GM21723 (cell line): ENCODE measurements at regions not wholly inside any gene's neighbourhood (a gene's known extent, or its start where the extent isn't known, plus 50 kb on each side); places are given as distances from the start of the nearest gene placed in this dataset.
"Not testable (repeated sequence)": the region's sequence is repeated elsewhere in the genome, so short reads cannot be mapped to it uniquely, and the experiment has no call there.

Experiments
- ATAC-seq: cut with Tn5 transposase; IDR thresholded peaks from one replicate; pipeline ENCODE4 v1.9.1; 2021; ENCODE audit warnings: mild to moderate bottlenecking, moderate library complexity; ENCODE audit not compliant: unreplicated experiment

DNA sequence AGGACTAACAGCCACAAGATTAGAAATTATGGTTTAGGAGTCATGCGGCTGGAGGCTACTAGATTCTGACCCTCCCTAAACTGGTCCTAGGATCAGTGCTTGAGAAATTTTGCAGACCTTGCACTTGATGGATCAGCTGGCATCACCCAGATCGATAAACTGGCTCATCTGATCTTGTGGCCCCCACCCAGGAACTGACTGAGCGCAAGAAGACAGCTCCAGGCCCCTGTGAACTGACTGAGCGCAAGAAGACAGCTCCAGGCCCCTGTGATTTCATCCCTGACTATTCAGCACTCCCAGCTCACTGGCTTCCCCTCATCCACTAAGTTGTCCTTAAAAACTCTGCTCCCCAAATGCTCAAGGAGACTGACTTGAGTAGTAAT, 67.8 kb downstream of the MRPL36 start:
- not testable (repeated sequence) for ATAC-seq

DNA sequence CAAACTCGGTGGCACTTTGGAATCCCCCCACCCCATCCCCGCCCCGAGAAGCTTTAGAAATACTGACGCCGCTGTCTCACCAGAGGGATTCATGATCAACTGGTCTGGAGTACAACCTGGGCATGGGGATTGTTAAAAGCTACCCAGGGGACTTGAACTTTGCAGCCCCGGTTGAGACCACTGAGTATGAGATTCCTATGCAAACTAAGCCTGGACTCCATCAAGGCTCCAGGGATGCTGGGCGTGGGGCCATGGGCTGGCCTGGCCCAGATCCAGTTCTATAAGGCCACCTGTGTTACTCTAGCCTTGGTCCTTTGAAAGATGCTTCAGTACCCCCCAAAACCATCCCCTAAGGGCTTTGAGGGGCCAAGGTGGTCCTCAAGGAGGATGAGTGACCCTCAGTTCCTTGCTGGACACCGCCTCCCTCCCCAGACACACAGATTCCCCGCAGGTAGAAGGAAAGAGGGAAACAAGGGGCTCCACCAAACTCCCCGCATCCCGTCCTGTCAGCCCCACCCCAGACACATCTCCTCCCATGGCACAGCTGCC, 68.5 kb downstream of the MRPL36 start:
- no peak for ATAC-seq

DNA sequence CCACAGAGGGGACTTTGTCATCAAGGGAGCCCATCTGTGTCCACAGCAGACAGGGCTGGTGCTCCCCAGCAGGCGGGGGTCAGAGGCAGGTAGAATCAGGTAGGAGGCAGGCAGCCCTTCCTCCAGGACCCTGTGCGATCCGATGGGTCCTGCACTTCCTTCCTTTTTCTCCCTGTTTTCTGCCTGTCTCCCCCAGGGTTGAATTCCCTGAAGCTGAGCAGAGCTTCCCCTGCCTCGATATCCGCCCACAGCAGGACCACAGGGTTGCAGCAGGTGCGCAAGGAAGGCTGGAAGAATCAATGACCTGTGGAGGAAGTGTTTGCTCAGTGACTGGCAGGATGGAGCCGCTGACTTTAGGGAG, 69.2 kb downstream of the MRPL36 start:
- ATAC-seq, result no peak

DNA sequence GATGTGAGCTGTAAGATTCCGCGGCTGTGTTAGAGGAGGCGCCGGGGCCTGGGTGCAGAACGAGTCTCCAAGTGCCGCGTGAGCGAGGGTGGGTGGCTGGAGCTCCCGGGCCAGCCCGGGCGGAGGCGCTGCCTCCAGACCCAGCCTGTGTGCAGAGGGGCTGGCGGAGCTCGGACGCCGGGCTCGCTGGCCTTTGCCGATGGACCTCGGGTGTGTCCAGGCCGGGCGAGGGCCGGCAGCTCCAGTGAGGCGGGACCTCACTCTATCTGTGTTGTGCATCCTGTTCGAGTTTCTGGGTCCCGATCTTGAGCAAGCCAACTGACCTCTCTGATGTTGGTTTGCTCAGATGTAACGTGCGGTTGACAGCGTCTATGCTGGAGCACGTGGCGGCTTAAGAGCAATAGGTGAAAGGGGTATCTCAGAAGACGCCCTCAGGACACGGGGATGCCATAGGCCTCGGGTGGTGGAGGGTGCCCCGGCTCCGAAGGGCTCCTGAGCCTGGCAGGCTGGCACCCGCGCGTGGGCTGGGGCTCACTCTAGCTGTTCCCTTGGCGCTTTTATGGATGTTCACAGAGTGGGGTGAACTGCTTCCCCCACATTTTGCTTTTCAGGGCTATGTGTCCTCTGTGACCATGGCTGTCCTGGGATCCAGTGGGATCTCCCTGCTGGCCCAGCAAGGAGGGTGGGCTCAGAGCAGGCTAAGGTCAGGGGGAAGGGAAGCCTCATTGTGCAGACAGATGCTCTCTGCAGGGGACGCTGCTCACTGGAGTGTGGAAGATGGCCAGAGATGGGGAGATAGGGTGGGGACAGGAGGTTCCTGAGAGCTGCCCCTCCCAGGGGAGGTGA, 69.8 kb downstream of the MRPL36 start:
- ATAC-seq, result no peak

DNA sequence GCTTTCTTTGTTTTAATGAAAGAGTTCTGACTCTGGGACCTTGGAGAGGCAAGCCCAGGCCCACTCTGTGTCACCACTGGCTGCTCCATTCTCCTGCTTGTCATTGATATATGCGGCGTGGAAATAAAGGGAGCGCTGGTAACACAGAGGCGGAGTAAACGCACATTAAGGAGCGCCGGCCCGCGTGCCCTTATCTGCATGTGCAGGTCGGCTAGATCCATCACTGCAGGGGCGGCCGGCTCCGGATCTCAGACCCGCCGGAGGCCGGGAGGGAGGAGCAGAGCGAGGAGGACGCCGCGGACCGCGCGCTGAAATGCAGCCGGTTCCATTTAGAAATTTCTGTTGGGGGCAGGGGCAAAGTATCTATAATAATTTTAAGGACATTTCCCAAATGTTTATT, 70.8 kb downstream of the MRPL36 start:
- ATAC-seq, result no peak

DNA sequence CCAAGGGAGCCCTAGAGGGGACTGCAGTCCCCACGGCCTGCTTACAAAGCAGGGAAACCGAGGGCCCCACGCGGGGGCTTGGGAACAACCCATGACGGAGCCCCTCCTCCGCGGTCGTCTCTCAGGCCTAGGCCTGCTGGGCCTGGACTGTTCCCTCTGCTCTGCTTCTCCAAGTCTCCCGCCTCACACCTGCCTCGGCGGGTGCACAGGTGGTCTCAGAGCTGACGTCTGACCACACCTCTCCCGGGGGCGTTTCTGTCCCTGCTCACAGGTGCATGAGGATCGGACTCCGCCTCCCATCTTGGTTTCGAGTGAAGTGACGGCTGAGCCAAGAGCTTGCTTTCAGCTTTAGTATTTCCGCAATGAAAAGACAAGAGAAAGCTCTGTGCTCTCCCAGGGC, 72.1 kb downstream of the MRPL36 start:
- ATAC-seq, result no peak

DNA sequence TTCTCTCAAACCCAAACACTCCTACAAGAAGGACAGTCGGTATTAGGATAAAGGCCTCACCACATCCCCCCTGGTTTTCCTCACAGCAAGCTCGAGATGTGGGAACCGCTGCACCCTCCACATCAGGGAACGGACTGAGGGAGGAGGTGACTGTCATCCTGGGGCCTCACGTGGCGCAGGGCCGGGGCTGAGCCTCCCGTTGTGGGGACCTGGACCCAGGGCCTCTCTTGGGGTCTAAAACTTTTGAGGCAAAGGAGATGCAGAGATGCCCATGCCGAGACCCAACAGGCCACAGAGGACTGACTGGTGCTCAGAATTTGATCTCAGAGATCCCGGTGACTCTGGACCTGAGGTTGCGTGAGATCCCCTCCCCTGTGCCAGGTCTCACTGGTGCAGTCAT, 72.7 kb downstream of the MRPL36 start:
- ATAC-seq, result no peak

DNA sequence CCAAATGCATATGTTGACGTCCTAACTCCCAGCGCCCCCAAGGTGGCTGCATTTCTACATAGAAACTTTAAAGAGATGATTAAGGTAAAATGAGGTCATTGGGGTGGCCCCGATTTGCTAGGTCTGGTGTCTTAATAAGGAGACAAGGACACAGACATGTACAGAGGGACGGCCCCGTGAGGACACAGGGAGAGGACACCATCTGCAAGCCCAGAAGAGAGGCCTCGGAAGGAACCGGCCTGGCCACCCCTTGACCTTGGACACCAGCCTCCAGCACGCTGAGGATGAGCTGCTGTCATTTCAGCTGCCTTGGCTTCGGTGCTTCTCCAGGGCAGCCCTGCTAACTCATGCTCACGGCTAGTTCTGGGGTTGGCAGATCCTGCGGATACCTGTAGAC, 73.2 kb downstream of the MRPL36 start:
- ATAC-seq, result no peak

DNA sequence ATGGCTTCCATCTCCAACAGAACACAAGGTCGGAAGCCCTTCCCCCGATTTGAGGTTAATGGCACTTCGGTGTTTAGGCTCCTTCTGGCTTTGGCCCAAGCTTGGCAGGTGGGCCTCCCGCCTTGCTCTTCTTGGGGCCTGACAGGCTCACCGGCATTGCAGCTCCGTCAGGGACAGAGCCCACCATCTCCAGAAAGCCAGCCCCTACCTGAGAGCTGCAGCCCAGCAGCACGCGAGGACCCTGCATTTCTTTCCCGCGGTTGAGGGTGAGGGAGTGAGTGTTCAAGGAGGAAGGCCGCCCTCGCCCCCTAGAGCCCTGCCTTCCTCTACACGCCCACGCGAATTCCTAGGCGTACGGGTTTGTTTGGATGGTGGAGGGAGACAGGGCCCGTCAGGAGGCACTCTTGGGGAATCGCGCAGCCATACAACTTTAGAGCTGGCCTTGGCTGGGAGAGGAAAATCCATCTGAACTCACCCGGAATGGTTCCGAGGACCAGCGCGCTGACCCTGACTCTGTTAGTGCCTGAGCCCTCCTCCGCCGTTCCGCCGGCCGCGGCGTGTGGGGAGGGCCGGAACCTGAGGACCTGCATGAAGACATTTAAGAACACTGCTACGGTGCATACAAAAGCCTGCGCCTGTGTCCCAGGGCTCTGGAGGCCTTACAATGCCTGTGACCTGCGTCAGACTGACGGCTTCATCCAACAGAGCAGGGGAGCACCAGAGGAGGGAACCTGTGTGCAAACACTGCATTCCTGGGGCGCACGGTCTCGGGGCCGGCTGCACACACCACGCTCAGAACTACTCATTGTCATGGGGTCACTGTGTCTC, 73.8 kb downstream of the MRPL36 start:
- ATAC-seq, result no peak

DNA sequence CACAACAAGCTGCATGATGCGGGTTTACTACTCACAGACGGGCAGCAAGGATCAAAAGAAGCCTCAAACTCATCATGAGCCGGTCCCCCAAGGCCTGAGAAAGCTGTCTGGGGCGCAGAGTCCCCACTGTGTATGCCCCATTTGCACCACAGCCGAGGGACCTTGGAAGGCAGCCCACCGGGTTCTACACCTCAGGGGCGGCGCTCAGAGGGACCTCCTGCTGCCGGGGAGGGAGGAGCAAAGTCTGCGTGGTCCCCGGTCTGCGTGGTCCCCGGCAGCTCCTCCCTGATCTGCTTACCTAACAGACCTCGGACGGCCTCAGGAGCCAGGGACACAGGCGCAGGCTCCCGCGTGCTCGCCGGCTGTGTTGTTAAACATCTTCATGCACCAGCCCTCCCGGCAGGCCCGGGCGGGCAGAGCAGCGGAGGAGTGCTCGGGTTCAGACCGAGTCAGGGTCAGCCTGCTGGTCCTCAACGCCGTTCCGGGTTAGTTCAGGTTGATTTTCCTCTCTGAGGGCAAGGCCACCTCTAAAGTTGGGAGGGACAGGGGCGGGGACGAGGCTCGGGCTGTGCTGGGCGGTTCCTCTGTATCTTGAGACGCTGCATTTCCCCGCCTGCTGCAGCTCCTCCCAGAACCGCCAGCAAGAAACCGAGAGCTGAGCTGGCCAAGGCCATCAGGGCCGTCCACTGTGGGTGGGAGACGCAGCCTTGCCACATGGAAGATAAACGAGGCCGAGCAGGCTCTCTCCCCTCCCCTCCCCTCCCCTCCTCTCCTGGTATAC, 74.6 kb downstream of the MRPL36 start:
- ATAC-seq, result no peak

DNA sequence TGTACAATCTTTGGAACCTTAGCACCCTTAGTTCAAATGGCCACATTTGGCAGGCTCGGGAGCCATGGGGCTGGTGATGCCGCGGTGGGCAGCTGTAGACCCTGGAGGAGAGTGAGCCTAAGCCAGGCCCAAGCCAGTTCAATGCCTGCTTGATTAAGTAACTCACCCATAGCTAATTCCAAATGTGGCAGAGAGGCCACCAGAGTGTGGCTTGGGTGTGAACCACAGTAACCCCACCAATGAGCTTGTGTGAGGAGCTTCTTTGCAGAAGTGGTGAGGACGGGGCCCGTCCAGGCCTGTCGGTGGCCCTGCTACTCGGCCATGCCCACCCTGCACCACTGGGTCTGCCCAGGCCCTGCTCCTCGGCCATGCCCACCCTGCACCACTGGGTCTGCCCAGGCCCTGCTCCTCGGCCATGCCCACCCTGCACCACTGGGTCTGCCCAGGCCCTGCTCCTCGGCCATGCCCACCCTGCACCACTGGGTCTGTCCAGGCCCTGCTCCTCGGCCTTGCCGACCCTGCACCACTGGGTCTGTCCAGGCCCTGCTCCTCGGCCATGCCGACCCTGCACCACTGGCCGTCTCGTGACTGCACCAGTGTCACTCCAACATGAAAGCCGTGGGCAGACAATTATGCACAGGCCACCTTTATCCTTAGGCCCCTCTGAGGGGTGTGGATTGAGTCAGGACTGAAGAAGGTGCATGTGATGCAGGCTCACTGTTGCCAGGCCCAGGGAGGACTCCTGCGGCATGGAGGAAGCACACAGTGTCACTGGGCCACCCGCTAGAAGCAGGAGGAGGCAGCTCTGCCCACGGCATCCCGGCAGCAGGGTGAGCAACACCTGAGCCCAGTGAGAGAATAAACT, 75.4 kb downstream of the MRPL36 start:
- no peak for ATAC-seq

DNA sequence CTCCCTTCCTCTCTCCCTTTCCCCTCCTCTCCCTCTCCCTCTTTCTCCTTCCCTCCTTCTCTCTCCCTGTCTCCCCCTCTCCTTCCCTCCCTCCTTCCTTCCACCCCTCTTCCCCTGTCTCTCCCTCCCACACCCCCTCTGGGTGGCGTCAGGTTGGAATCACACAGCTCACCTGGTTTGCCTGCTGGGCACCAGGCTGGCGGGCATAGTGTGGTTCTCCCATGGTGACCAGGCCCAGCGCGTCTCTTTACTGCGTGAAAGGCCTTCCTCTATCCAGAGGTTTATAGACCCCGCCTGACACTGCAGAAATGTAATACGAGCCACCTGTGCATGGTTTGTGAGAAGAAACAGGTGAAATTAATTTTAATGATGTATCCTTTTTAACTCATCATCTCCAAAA, 76.2 kb downstream of the MRPL36 start:
- ATAC-seq, result no peak

DNA sequence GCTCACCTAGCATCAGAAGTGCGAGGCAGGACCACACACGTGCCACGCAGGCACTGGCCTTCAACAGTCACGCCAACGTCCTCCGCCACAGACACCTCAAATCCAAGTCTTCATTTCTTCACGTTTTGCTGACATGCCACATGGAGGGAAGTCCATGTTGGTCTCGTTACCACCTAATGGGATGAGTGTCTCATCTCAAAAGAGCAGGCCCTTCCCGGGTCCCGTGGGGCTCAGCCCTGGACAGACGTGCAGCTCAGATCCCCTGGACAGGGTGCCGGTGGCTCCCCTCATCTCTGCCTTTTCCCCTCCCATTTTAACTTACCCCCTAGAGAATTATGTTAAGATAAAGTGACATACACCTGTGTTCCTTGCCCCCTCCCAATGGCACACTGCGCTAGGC, 76.8 kb downstream of the MRPL36 start:
- ATAC-seq, result no peak

DNA sequence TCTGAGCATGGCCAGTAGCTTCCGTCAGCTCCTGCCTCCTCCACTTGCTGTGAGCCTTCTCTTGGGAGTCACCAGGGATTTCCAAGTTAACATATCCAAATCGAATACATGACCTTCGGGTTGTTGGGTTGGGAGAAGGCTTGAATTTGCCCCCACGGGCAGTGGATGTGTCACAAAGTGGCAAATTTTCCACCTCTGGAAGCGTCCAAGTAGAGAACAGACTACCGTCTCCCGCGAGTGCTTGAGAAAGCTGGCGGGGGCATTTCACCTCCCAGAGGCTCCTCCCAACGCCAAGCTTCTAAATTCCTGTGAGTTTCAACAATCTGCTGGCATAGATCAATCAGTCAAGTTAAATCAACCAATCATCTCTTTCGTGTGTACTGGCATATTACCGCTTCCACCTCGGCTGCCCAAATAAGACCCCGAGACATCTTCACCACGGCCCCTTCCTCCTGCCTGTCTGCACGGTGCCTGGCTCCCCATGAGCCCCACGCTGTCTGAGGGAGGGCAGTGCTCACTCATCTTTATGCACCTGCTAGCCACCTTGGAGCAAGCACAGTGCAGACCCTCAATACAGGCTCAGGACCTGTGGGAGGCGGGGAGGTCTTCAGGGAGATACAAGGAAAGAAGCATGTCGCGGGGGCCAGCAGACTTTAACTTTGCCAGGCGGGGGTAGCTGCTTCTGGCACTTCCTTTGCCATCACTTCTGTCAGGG, 79.1 kb downstream of the MRPL36 start:
- no peak for ATAC-seq

DNA sequence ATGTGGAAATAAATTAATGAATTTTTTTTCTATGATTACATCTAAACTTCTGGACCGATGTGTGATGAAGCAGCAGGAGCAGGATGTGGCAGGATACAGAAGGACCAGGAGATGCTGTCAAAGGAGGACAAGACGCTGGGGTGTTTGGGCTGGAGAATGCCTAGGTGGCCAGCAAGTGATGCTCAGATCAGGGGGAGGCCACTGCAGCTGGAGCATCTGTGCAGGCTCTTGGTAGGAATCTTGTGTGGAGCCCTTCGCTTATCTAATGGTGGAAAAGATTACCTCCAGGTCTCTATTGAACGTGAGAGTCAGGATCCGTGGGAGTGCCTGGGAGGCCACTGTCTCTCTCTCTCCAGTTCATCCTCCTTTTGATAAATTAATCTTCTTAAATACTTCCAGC, 79.8 kb downstream of the MRPL36 start:
- no peak for ATAC-seq

DNA sequence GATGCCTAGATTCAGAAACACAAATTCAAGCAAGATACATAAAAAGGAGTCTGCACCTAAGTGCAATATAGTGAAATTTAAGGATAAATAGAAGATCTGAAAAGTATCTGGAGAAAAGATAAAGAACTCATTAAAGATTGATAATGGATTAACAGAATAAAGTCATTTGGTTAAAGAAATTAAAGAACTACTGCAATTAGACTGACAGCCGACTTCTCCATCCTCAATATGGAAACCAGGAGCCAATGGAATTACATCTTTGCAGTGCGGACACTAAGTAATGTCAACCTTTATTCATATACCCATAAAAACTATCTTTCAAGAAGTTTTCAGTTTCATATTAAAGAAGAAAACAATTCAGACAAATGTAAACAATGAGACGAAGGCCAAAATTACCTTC, 81.0 kb downstream of the MRPL36 start:
- ATAC-seq, result no peak

DNA sequence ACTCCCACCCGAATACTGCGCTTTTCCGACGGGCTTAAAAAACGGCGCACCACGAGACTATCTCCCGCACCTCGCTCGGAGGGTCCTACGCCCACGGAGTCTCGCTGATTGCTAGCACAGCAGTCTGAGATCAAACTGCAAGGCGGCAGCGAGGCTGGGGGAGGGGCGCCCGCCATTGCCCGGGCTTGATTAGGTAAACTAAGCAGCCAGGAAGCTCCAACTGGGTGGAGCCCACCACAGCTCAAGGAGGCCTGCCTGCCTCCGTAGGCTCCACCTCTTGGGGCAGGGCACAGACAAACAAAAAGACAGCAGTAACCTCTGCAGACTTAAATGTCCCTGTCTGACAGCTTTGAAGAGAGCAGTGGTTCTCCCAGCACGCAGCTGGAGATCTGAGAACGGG, 89.5 kb downstream of the MRPL36 start:
- ATAC-seq, result not testable (repeated sequence)

DNA sequence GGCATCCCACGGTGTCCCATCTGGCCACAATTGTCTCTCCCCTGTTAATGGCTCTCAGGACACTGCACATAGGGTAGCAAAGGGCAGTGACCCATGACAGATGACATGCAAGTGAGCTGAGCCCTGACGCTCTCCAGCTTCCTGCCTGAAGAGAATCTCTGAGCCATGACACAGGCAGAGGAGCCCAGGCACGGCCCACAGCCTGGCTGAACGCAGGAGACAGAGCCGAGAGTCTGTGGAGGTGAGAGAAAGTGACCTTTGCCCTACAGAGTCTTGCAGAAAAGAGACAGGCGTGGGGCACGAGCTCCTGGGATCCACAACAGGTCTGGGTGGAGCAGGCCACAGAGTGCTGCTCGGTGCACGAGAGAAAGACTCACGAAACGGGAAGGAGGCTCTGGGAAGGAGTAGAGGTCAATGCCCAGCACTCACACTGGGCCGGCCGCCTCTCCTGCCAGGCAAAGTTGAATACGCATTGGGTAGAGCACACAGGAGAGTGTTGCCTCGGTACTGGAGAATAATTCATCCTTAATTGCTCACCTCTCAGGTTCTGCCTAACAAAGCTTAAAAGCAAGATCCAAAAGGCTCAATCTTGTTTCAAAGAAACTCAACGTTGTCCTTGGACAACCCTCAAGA, 90.3 kb downstream of the MRPL36 start:
- no peak for ATAC-seq

DNA sequence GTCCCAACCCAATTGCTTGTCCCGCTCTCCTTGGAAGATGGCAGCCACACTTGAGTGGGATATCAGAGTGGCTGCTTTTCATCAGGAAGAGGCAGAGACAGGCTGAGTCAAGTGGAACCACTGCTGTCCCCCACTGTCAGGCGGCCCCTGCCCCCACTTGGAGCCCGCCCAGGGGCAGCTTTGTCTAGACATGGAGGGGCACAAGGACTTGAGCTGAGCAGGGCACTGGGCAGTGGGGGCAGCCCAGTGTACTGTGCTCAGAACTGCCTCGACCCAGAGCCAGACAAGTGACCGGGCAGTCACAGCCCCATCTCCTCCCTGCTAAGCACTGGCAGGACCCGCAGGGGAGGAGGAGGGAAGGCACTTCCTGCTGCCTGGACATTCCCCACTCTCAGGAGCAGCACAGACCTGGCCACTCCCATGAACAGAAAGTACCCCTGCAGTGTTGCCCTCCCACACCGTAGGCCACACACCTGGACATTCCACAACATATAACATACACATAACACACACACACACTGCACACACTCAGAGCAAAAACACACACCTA, 91.0 kb downstream of the MRPL36 start:
- ATAC-seq, result no peak
